ENCODE measurements at regions not wholly inside any gene's neighbourhood (a gene's known extent, or its start where the extent isn't known, plus 50 kb on each side); places are given as distances from the start of the nearest gene placed in this dataset.

DNA sequence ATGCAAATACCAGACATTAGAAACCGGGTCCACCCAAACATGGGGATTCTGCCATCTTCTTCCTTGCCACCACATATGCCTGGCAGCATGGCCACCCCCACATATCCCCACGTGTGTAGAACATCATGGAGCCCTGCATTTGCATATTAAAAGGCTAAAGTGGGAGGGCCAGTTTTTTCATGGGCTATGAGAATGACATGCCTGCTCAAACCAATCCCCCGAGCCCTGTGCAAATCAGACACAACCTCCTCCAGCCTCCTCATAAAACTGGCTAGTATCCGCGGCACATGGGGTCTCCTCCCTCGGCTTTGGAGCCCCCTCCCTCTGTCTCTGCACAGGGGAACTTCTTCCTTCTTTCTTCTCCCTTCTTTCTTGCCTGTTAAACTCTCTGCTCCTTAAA is 174.9 kb upstream of the WSCD1 start:
- TF ChIP-seq POLR2A (IDR thresholded peaks at IDR 0.05; ENCODE audit: low read depth, low read length): no peak
- no peak for TF ChIP-seq POLR2AphosphoS5 (IDR thresholded peaks at IDR 0.05; ENCODE audit: low read depth, low read length)
- TF ChIP-seq TAF1 (IDR thresholded peaks at IDR 0.05; ENCODE audit: borderline replicate concordance, low read depth, low read length): no peak

All from GM12892 (cell line).